NCI-H510A (cell line): ENCODE measurements at regions not wholly inside any gene's neighbourhood (a gene's known extent, or its start where the extent isn't known, plus 50 kb on each side); places are given as distances from the start of the nearest gene placed in this dataset.
"Not testable (repeated sequence)": the region's sequence is repeated elsewhere in the genome, so short reads cannot be mapped to it uniquely, and the experiment has no call there.

Source experiments
- DNase-seq: peaks from one replicate; lab custom pipeline; 2025; lab: John Stamatoyannopoulos, UW

- DNase-seq, result no peak
Observed at GRCh38 chr12:65684906-65685305, 139.4 kb upstream of the HMGA2 start.

GRCh38 chr12:65685514-65685913 lies 138.8 kb upstream of the HMGA2 start:
- no peak for DNase-seq

GRCh38 chr12:65689508-65689907 lies 134.8 kb upstream of the HMGA2 start:
- DNase-seq, result no peak

GRCh38 chr12:65690477-65690876 lies 133.8 kb upstream of the HMGA2 start:
- DNase-seq, result no peak

- DNase-seq, result no peak
Observed at GRCh38 chr12:65694130-65694529, 130.2 kb upstream of the HMGA2 start.

- no peak for DNase-seq
Observed at GRCh38 chr12:65695113-65695865, 129.0 kb upstream of the HMGA2 start.

GRCh38 chr12:65696227-65696626 lies 128.1 kb upstream of the HMGA2 start:
- DNase-seq, result no peak

- no peak for DNase-seq
Observed at GRCh38 chr12:65699251-65699650, 125.0 kb upstream of the HMGA2 start.

GRCh38 chr12:65703176-65703575 lies 121.1 kb upstream of the HMGA2 start:
- DNase-seq, result no peak

GRCh38 chr12:65705380-65705876 lies 118.9 kb upstream of the HMGA2 start:
- no peak for DNase-seq

- no peak for DNase-seq
Observed at GRCh38 chr12:65707051-65707450, 117.2 kb upstream of the HMGA2 start.

GRCh38 chr12:65712260-65713004 lies 111.9 kb upstream of the HMGA2 start:
- no peak for DNase-seq

- no peak for DNase-seq
Observed at GRCh38 chr12:65715961-65716360, 108.3 kb upstream of the HMGA2 start.

- DNase-seq, result no peak
Observed at GRCh38 chr12:65720136-65721130, 103.8 kb upstream of the HMGA2 start.

- DNase-seq, result no peak
Observed at GRCh38 chr12:65721541-65722190, 102.6 kb upstream of the HMGA2 start.

- DNase-seq, result no peak
Observed at GRCh38 chr12:65725376-65725775, 98.9 kb upstream of the HMGA2 start.

- no peak for DNase-seq
Observed at GRCh38 chr12:65728455-65728847, 95.8 kb upstream of the HMGA2 start.

GRCh38 chr12:65728848-65729793 lies 95.2 kb upstream of the HMGA2 start:
- DNase-seq, result no peak

GRCh38 chr12:65731771-65732170 lies 92.5 kb upstream of the HMGA2 start:
- DNase-seq, result no peak

- not testable (repeated sequence) for DNase-seq
Observed at GRCh38 chr12:65733643-65734042, 90.6 kb upstream of the HMGA2 start.
